GM12878 (cell line): ENCODE measurements at regions not wholly inside any gene's neighbourhood (a gene's known extent, or its start where the extent isn't known, plus 50 kb on each side); places are given as distances from the start of the nearest gene placed in this dataset.

Experiments used
- ATAC-seq: fragments of 200-7000 bp; cut with Tn5 transposase; 3 replicates; pipeline ENCODE4 v1.9.1; 2020; ENCODE audit warnings: mild to moderate bottlenecking, moderate library complexity
- BruUV-seq: library from RNA; stranded (reverse); fragments of 400-500 nt; replicated peaks from 2 replicates; lab custom pipeline; 2021; lab: Mats Ljungman, UMichigan
- CTCF ChIA-PET: fragments of 300-600 bp; sonication (Branson Sonifier 250); formaldehyde crosslinking; extraction: SDS; loops from one replicate; lab custom pipeline; 2021; ENCODE audit warnings: inconsistent platforms; lab: Yijun Ruan, JAX
- POLR2A ChIA-PET: fragments of 350-600 bp; formaldehyde crosslinking; extraction: SDS; loops from one replicate; lab custom pipeline; 2021; ENCODE audit warnings: inconsistent platforms; lab: Charles Lee
- RAD21 ChIA-PET: fragments of 300-600 bp; sonication (Branson Sonifier 250); formaldehyde crosslinking; loops from one replicate; lab custom pipeline; 2023; ENCODE audit warnings: antibody characterized with exemption; ENCODE audit not compliant: unreplicated experiment; lab: Charles Lee
- SMC1A ChIA-PET: fragments of 300-600 bp; sonication (Branson Sonifier 250); formaldehyde crosslinking; loops from one replicate; lab custom pipeline; 2023; ENCODE audit not compliant: unreplicated experiment, uncharacterized antibody; lab: Charles Lee
- DNase-seq: peaks from one replicate; pipeline ENCODE4 v3.0.0-alpha.2; 2011; ENCODE audit warnings: low read depth, low spot score
- FAIRE-seq: peaks from 3 replicates; lab custom pipeline; 2011; peaks lifted over from hg19 to GRCh38; lab: Jason Lieb, UNC
- H2AFZ ChIP-seq: 2 replicates; pipeline ENCODE4 v1.6.0; 2011; ENCODE audit warnings: low read depth, low read length, control low read depth; ENCODE audit not compliant: control insufficient read depth
- H3K27ac ChIP-seq: 2 replicates; pipeline ENCODE4 v1.5.1; 2011; ENCODE audit warnings: control low read depth; ENCODE audit not compliant: control insufficient read depth, insufficient read depth
- H3K27me3 ChIP-seq, 2 experiments: replicated peaks in 1 of 2; 2 replicates each; pipeline versions ENCODE4 v1.6.0 to v1.6.1; 2011; ENCODE audit warnings: low read length in 1 of 2; ENCODE audit not compliant: control insufficient read depth in 2 of 2, insufficient read depth in 2 of 2
- H3K36me3 ChIP-seq, 2 experiments: 2 replicates each; pipeline ENCODE4 v1.5.1; 2011; ENCODE audit warnings: low read length in 1 of 2; ENCODE audit not compliant: control insufficient read depth in 2 of 2, insufficient read depth in 2 of 2
- H3K4me1 ChIP-seq: 2 replicates; pipeline ENCODE4 v1.6.1; 2011; ENCODE audit warnings: mild to moderate bottlenecking, low read length, moderate library complexity, mixed read lengths; ENCODE audit not compliant: control insufficient read depth, insufficient read depth
- H3K4me2 ChIP-seq: 2 replicates; pipeline ENCODE4 v1.6.0; 2011; ENCODE audit warnings: control low read depth; ENCODE audit not compliant: control insufficient read depth, insufficient read depth
- H3K4me3 ChIP-seq: fragments of 200-600 bp; sonication (generic); 2 replicates; pipeline ENCODE4 v1.5.1; 2016
- H3K79me2 ChIP-seq: 2 replicates; pipeline ENCODE4 v1.6.0; 2011; ENCODE audit warnings: low read length; ENCODE audit not compliant: control insufficient read depth, insufficient read depth
- H3K9ac ChIP-seq: 2 replicates; pipeline ENCODE4 v1.8.0; 2011; ENCODE audit warnings: low read length, control low read depth, mixed read lengths; ENCODE audit not compliant: control insufficient read depth, insufficient read depth
- H3K9me3 ChIP-seq: replicated peaks from 3 replicates; pipeline ENCODE4 v1.5.1; 2011; ENCODE audit warnings: mild to moderate bottlenecking, low read length; ENCODE audit not compliant: control insufficient read depth, insufficient read depth
- H4K20me1 ChIP-seq: 2 replicates; pipeline ENCODE4 v1.6.0; 2011; ENCODE audit not compliant: control insufficient read depth, insufficient read depth
- BMI1 ChIP-seq: fragments of 450-650 bp; IDR thresholded peaks from 2 replicates; pipeline ENCODE4 v1.6.1; 2016; ENCODE audit warnings: mild to moderate bottlenecking, moderate library complexity, borderline replicate concordance
- BRCA1 ChIP-seq: IDR thresholded peaks from 2 replicates; pipeline ENCODE4 v1.6.1; 2011; ENCODE audit warnings: low read depth, low read length, improper control_type of control experiment
- CHD2 ChIP-seq: IDR thresholded peaks from 2 replicates; pipeline ENCODE4 v1.6.1; 2011; ENCODE audit warnings: low read depth, low read length, improper control_type of control experiment, borderline replicate concordance
- E4F1 ChIP-seq: fragments of 450-650 bp; IDR thresholded peaks from 2 replicates; pipeline ENCODE4 v1.6.1; 2018; ENCODE audit warnings: borderline replicate concordance, mild to moderate bottlenecking; ENCODE audit not compliant: partially characterized antibody
- ESRRA ChIP-seq: IDR thresholded peaks from 2 replicates; pipeline ENCODE4 v1.6.1; 2012; ENCODE audit warnings: mild to moderate bottlenecking, low read length, improper control_type of control experiment
- ETV6 ChIP-seq, 2 experiments: fragments of 450-650 bp in 1 of 2; IDR thresholded peaks in 1 of 2; conservative IDR thresholded peaks in 1 of 2; 2 replicates each; pipeline ENCODE4 v1.6.1; 2014; ENCODE audit warnings: antibody characterized with exemption in 1 of 2, borderline replicate concordance in 1 of 2, low read depth in 1 of 2, mild to moderate bottlenecking in 1 of 2, moderate library complexity in 1 of 2
- HDAC6 ChIP-seq: fragments of 200-600 bp; sonication (generic); IDR thresholded peaks from one replicate; pipeline ENCODE4 v1.8.0; 2017; ENCODE audit warnings: antibody characterized with exemption; ENCODE audit not compliant: unreplicated experiment
- MAX ChIP-seq: IDR thresholded peaks from 2 replicates; pipeline ENCODE4 v1.6.1; 2012; ENCODE audit warnings: low read depth, low read length, improper control_type of control experiment
- MLLT1 ChIP-seq: fragments of 450-650 bp; IDR thresholded peaks from 2 replicates; pipeline ENCODE4 v1.6.1; 2016; ENCODE audit warnings: mild to moderate bottlenecking
- PAX5 ChIP-seq: IDR thresholded peaks from 2 replicates; pipeline ENCODE4 v1.6.1; 2011; ENCODE audit warnings: low read depth, low read length, borderline replicate concordance
- RAD21 ChIP-seq: IDR thresholded peaks from 2 replicates; pipeline ENCODE4 v1.6.1; 2011; ENCODE audit warnings: mild to moderate bottlenecking, low read depth, low read length, moderate library complexity; ENCODE audit not compliant: insufficient read depth
- RB1 ChIP-seq: fragments of 450-650 bp; formaldehyde crosslinking; IDR thresholded peaks from 2 replicates; pipeline ENCODE4 v1.6.1; 2017; ENCODE audit warnings: mild to moderate bottlenecking, borderline replicate concordance
- SIN3A ChIP-seq: IDR thresholded peaks from 2 replicates; pipeline ENCODE4 v1.6.1; 2012; ENCODE audit warnings: low read depth, low read length, improper control_type of control experiment
- SUPT20H ChIP-seq: IDR thresholded peaks from 2 replicates; pipeline ENCODE4 v1.6.1; 2011; ENCODE audit warnings: low read depth, mild to moderate bottlenecking, low read length, moderate library complexity, borderline replicate concordance; ENCODE audit not compliant: control insufficient read depth
- TAF1 ChIP-seq: IDR thresholded peaks from 2 replicates; pipeline ENCODE4 v1.6.1; 2011; ENCODE audit warnings: mild to moderate bottlenecking, low read depth, low read length, borderline replicate concordance
- ZSCAN29 ChIP-seq: fragments of 450-650 bp; IDR thresholded peaks from 2 replicates; pipeline ENCODE4 v1.6.1; 2017; ENCODE audit warnings: mild to moderate bottlenecking, moderate library complexity
- in situ Hi-C: fragments of 300-500 bp; cut with MboI; formaldehyde crosslinking; loops from 9 replicates; pipeline ENCODE4 v1.14.3; 2018; ENCODE audit warnings: mixed read lengths
- intact Hi-C: fragments of 100-400 bp; cut with micrococcal nuclease; formaldehyde crosslinking; loops from one replicate; pipeline ENCODE4 v1.14.2; 2022; ENCODE audit not compliant: unreplicated experiment

- BruUV-seq: no TSS peak
- Histone ChIP-seq H4K20me1 (no peaks in the 10 kb centered on the region), H3K36me3 (no peaks in the 10 kb centered on the region), H3K9me3 (no peaks in the 10 kb centered on the region), H3K79me2 (no peaks in the 10 kb centered on the region), H3K27ac (no peak overlapping the region), H3K9ac (no peak overlapping the region), H3K4me3 (no peak overlapping the region), H3K4me1 (no peaks in the 10 kb centered on the region), H3K4me2 (no peak overlapping the region), H2AFZ (no peak overlapping the region), H3K27me3 (no peaks in the 10 kb centered on the region)
- POLR2A ChIA-PET: no interaction called here
- DNase-seq: no peak
- no peak for ATAC-seq
- no peak for FAIRE-seq
- SMC1A ChIA-PET: no interaction called here
- CTCF ChIA-PET: no interaction called here
- no peak for TF ChIP-seq BMI1
- TF ChIP-seq BRCA1: no peak
- TF ChIP-seq SUPT20H: no peak
- TF ChIP-seq RAD21: no peak
- TF ChIP-seq E4F1: no peak
- no peak for TF ChIP-seq MAX
- no peak for TF ChIP-seq TAF1
- no peak for TF ChIP-seq ZSCAN29
- TF ChIP-seq MLLT1: no peak
- TF ChIP-seq ETV6 (conservative IDR thresholded peaks at IDR 0.05 in 1 of 2, IDR thresholded peaks at IDR 0.05 in 1 of 2; ENCODE audit: borderline replicate concordance in 1 of 2, low read depth in 1 of 2): no peak
- no peak for TF ChIP-seq SIN3A
- no peak for TF ChIP-seq CHD2
- TF ChIP-seq PAX5: no peak
- no peak for TF ChIP-seq ESRRA
- TF ChIP-seq RB1: no peak
- no peak for TF ChIP-seq HDAC6
- intact Hi-C loops (no loop called here), in situ Hi-C loops (no loop called here)
- RAD21 ChIA-PET: no interaction called here
Measured at GRCh38 chr12:86787419-86787818, 531.2 kb upstream of the MGAT4C start.
